Activated CD4-positive, alpha-beta T cell treated with anti-CD3 and anti-CD28 coated beads for 48 hours (primary cell): ENCODE measurements at regions not wholly inside any gene's neighbourhood (a gene's known extent, or its start where the extent isn't known, plus 50 kb on each side); places are given as distances from the start of the nearest gene placed in this dataset.

ENCODE experiments used
- DNase-seq: peaks from one replicate; pipeline ENCODE4 v3.0.0-alpha.2; 2020

DNA sequence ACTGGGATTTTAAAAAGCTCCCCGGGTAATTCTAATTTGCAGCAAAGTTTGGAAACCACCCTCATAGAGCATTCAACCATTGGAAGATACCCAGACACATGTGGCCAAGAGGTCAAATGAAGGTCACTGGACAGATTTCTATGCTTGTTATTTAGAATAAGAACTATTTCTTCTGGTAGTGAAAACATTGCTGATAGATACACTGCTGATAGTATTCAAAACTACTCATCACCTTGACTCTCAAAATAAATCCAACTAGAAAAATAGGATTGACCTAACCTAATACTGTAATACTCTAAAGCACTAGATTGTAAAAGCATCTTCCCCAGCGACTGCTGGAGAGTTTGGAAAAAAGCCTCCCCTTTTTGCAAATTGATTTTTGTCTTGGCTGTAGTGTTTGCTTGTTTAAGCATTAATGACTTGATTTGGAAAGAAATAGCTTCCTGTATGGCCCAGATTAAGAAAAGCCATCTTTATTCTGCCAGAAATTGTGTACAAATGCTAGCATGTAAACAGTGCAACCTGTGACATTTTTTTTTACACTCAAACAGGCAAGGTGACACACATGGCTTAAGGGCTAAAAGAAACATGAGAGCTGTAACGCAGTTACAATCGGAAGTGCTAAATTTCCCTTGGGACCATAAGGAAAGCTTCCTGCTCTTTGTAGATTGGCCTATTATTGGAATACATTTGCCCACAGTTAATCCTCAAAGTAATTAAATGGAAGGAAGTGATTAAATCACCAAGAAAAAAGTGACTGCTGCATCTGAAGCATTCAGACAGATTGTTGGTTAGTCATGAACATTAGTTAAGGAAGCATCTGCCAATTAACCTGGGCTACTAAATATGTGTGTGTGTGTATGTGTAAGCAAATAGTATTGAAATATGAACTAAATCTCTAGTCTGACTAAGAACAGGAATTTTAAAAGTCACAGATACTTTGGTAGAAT is 356.5 kb upstream of the ATP2B1 start:
- no peak for DNase-seq

DNA sequence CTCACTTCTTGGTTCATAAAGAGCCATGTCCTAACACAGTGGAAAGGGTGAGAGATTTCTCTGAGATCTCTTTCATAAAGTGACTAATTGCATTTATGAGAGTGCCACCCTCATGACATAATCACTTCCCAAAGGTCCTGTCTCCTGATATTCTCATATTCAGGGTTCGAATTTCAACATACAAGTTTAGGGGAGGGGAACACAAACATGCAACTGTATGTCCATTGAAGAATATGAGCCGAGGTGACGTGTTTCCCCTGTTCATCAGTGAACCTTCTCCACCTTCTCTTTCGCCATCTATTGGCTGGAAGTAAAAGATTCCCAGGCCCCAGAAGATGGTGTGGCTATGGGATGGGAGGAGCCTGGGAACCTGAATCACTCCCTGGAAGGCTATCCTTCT is 354.2 kb upstream of the ATP2B1 start:
- DNase-seq, result no peak

DNA sequence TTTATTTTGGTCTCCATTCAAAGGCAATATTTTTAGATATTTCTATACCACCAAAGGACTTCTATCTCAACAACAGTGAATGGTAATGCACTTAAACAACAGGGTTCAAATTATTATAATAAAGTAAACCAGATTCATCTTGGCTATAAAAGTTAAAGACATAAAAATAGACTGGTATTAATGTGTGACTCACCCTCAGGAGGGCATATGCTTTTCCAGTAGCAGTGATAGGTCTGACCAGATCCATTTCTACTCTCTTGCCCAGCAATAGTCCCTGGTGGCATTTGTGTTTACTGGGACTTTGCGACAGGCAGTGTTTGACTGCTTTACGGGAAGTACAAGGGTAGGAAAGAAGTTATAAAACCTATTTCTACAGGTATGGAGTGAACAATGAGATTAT is 353.2 kb upstream of the ATP2B1 start:
- DNase-seq, result no peak

DNA sequence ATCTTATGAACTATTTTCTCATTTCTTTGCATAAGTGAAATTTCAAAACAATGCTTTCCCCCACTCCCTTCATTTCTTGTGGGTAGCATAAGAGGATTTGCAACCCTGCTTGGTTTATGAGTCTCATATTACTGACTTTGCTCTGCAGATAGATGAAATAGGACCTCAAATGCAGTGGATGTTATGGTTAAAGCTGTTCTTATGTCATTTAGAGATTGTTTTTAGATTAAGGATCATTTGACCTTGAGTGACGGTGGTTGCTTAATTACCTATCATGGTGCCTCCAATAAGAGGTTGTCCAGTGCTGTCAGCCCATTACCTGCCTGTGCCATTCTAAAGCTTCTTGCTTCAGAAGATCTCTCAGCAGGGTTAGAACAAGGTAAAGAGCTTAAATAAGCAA is 351.4 kb upstream of the ATP2B1 start:
- DNase-seq, result no peak

DNA sequence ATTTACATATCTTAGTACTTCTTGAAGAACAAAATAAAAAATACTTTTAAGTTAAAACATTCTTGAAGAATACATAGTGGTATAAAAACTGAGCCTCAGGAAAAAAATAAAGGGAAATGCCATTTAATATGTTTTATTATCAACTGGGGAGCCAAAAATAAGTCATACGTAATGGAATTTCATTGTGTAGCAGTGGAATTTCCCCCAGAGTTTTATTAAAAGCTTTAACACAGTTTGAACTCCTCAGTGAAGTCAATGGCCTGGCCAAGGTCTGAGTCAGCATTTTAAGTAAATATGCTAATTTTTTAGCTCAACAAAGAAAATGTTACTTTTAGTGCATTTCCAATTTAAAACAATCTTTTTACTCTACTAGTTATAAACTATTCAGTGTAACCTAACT is 350.1 kb upstream of the ATP2B1 start:
- DNase-seq, result no peak

DNA sequence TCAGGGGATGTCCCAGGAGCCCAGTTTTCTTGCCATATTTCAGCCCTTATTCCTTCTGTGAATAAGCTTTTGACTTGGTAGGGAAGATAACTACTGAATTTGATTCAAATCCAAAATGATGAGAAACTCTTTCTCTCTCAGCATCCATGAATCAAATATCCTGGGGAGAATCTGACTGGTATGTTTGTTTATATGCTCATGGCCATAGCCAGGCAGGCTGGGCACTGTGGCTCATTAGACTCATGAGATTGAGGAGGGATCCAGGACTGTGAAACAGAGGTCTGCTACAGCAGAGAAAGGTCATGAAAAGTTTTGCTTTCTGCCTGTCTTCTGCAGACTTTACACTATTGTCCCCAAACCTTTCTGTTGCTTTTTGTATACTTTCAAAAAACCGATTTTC is 346.4 kb upstream of the ATP2B1 start:
- no peak for DNase-seq

DNA sequence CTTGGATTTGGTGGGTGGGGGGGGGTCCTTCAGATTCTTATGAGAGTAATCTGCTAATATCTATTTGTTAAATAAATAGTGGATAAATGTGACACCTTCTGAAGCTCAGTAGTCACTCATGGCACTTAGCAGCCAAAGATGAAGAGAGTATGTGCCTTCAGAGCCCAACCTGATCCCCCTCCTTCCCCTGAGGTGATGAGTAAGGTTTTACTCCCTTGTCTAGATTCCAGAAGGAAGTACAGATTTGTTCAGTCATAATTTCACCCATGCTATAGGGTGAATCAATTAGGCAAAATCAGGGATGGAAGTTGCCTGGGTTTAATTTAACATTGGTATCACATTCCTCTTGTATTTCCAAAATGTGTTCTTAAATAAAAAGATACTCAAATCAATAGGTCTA is 340.3 kb upstream of the ATP2B1 start:
- DNase-seq, result no peak

DNA sequence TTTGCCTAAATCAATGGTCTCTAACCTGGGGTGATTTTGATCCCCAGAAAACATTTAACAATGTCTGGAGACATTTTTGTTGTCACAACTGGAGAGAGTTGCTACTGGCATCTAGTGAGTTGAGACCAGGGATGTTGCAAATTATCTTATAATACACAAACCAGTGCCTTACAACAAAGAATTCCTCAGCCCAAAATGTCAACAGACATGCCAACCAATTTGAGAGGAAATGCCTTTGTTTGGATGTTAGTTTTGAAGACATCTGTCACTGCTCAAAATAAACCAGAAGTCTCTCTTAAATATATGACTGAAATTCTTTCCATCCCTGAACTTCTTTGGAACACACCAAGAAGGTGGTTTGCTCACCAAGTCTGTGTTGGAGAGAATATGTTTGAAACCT is 336.9 kb upstream of the ATP2B1 start:
- no peak for DNase-seq

DNA sequence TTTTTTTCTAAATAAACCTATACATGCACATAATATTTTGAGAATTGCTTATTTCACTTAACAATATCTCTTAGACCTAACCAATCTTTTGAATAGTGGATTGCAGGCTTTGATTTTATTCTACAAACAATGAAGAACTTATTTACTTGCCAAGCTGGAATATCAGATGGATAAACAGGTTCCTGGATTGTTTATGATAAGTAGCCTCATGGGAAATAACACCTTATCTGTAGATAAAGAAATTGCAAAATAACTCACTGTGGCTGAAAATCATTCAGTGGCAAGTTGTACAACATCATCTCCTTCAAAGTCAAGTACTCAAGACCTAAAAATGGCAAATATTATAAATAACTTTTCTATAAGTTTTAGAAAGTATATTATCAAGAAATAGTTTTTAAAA is 335.4 kb upstream of the ATP2B1 start:
- DNase-seq, result no peak

DNA sequence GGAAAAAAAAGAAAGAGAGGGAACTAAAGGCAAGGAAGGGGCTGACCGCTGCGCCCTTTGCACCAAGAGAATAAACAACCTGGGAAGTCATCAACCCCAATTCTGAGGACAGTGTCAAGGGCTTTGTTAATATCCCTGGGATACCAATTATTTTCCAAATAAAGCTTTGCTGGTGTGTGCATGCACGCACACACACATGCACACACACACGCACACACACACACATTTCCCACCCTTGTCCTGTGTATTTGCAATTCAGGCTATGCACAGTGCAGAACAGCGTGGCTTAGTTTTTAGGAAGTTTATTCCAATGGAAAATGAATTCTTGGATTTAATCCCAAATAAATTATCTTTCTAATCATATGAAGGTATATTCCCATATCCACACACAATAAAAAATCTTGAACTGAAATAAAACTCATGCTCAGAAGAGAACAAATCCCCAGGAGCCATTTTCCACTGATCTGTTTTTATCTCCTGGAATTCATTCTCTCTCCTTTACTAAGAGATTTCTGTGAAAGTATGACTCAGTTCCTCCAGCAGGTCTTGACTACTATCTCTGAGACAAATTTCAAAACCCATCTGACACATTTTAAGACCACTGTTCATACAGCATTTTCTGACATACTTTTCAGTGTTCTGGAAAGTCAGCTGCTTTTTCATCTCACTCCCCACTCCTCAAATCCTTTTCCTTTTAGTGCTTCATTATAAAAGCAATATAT is 334.4 kb upstream of the ATP2B1 start:
- DNase-seq, result no peak

DNA sequence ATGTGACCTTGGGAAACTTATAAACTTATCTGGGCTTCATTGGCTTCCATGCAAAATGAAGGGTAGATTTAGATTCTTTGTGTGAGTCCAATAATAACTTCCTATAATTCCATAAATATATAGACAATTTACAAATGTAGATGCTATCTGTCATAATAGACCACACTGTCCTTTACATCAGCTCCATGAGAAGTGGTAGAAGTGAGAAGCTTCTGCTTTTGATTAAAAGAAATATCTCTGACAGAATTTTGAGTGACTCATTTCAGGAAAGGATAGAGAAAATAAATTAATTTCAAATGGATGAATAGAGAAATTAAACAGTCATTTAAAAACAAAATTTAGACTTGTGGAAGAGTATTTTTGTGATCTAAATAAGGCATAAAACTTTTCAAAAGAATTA is 329.7 kb upstream of the ATP2B1 start:
- no peak for DNase-seq

DNA sequence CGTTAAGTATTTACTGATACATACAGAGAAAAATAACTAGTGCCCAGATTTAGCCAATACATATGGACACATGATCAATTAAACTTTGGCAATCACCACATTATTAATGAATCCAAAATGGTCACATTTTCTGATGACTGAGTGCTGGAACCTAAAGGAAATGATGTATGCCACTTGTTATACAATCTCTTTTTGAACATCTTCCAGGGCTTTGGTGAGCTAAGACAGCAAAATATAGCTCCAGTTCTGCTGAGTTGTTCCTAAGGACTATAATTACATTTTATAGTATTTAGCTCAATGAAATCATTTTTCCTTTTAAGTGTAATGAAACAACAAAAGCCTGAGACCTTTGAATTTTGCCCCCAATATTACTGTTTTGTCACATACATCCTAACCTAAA is 329.1 kb upstream of the ATP2B1 start:
- DNase-seq, result no peak

DNA sequence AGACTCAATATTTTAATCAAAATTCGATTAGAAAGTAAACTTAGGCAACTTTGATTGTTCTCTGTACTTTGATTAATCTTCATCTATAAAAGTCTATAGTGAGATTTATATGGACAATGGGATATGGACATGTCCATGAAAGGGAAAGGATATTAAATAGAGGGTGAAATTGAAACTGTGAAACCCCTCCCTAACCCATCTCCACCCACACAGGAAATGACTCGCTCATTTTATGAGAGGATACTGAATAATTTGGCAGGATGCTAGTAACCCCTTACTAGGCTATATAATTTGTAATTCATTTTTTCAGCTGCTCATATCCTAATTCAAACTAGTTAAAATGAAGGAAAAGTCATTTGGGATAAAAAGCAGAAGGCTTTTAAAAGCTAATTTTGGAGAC is 328.0 kb upstream of the ATP2B1 start:
- DNase-seq, result no peak

DNA sequence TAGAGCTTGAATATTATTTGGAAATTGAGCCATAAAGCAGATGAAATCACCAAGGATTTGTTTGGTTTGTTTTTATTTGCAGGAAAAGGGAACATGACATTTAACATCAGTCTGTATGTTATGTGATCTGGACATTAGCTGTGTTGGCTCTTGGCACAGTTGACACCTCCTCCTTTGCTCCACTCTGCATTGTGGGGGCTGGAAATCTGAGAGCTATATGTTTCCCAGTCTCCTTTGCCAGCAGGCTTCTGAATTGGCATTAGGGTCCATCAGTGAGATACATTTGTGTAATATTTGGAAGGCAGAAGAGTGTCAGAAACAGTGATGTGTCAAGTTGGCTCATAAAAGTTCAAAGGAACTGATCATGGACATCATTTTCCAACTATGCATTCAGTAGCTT is 322.1 kb upstream of the ATP2B1 start:
- DNase-seq, result no peak

DNA sequence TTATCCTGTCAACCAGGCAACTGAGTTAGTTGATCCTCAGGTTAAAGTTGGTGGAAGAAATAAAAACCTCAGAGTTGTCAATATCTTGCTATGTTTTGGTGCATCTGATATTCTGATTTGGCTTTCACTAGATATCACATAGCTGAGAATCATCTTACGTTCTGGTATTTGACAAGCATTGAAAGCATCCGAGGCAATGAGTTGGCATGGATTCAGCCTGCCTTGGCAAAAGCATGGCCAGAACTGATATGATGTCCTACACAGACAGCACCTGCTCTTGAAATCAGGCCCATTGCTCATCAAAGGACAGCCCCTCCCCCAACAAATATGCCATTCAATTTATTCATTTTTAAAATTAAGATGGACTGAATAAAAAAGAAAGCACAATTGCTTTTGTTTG is 320.7 kb upstream of the ATP2B1 start:
- DNase-seq, result no peak

DNA sequence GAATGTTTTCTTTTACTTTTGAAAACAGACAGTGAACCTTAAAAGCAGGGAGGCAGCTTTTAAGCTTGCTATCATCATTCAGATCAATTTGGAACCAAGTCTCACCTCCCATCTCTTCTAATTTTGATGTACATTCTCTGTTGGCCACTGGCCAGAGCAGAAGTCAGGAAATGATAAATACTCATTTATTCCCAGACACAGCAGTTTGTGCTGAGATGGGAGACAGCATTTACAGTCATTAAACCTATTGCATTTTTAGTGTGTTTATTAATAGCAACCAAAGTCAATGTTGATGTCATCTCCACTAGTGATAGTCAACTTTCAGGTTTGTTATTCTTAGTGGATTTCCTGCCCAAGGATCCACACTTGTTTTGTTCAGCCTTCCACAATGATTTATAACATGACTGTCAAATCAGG is 320.0 kb upstream of the ATP2B1 start:
- DNase-seq, result no peak

DNA sequence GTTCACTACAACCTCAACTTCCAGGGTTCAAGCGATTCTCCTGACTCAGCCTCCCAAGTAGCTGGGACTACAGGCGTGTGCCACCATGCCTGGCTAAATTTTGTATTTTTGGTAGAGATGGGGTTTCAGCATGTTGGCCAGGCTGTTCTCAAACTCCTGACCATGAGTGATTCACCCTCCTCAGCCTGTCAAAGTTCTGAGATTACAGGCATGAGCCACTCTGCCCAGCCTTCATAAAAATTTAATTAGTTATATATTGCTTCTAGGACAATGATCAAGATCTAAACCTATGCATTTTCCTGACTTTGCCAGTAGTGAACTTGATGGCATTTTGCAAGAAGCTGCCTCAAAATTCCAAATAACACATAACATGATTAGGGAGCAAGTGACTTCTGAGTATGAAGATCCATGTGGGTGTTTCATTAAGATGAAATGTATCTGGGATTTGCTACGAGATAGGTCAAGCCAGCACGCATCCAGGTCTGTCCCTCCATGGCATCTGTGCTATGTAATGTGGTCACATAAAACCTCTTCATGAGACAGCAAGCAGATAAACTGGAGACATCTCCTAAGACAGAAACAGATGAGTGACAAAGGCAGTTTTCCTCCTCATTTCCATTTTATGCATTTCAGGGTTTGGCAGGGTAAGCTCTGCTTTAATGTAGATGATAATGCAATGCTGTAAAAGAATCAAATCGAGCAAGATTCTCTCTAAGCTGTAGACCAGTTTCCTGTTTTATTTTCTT is 319.4 kb upstream of the ATP2B1 start:
- no peak for DNase-seq

DNA sequence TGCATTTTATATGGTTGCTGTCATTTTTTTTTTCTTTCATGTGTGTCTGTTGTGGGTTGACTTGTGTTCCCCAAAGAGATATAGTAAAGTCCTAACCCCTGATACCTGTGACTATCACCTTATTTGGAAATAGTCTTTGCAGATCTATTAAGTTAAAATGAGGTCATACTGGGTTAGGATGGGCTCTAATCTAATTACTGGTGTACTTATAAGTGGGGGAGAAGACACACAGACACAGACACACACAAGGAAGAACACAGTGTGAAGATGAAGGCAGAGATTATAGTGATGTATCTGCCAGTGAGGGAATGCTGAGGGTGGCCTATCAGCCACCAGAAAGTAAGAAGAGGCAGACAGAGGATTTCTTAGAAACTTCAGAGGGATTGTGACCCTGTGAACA is 318.4 kb upstream of the ATP2B1 start:
- no peak for DNase-seq

DNA sequence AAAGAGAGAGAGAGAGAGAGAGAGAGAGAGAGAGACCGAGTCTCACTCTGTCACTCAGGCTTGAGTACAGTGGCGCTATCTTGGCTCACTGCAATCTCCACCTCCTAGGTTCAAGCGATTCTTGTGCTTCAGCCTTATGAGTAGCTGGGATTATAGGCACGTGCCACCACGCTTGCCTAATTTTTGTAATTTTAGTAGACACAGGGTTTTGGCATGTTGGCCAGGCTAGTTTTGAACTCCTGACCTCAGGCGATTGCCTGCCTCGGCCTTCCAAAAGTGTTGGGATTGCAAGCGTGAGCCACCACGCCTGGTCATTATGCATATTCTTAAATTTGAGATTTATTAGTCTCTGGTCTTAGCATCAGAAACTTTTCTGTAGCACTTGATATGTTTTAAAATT is 317.9 kb upstream of the ATP2B1 start:
- DNase-seq, result no peak

DNA sequence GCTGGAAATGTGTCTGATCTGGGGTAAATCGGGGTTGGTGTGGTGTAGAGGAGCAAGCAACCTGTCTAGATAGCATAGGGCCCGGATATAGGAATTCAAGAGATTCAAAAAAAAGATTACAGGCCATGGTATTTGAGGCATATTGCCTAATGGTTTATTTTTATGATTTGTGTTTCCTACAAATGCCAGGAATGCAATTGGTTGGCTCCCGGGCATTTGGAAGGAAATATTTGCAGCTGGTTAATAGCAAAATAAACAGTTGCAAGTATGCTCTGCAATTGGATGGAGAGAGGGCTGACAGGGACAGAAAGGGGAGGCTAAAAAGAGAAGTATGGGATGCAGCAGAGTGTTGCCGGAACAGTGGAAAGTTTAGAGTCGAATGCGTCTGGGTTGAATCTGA is 315.6 kb upstream of the ATP2B1 start:
- DNase-seq, result no peak

DNA sequence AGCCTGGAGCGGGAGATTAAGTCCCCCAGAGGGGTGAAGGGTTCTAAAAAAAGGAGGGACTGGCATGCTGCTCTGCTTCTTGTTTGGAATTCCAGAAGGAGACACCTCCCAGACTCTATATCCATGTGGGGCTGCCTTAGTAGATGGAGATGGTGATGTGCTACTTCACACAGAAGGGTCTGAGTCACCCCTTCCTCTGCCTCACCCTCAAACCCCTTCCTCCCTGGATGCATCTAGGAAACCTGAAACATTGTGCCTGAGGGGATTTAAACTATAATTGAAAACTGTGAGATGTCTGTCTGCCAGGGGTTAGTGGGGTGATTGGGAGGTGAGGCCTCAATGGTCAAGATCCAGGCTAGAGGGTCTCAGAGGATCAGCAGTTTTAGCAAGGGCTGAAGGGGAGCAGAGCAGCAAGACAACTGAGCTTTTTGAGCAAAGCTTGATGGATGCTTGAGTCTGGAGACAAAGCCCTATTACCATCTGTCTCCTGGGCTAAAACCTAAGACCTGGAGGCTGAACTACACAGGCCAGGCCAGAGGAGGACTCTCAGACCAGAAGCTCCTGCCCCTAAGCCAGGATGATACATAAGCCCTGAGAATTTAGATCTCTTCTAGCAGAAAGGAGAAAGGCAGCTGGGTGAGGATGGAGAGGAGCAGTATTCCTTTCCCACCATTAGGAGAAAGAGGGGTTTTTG is 314.7 kb upstream of the ATP2B1 start:
- DNase-seq, result no peak

DNA sequence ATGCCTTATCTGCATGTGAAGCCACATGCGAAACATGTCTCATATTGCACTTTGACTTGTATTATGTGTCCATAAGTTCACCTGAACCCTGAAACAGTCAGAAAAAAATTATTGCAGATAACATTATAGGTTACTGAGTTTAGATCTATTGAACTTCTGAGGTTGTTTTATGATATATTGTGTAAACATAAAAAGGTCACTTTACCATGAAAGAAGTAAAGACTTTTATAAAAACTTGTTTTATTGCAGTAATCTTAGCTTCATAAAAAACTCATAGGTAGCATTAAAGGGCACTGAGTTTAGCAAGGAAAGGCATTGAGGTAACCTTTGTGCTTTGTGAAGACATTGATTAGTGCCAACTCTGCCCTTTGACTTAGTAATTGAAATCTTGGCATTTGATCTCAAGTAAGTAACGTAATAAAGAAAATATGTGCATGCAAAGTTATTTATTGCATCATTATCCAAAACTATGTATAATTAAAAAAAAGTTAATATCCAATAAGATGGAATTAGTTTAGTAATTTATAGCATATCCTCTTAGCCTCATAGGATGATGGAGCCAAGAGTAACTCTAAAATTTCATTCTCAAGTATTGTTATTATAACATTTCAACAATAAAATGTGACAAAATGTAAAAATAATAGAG is 313.3 kb upstream of the ATP2B1 start:
- no peak for DNase-seq

DNA sequence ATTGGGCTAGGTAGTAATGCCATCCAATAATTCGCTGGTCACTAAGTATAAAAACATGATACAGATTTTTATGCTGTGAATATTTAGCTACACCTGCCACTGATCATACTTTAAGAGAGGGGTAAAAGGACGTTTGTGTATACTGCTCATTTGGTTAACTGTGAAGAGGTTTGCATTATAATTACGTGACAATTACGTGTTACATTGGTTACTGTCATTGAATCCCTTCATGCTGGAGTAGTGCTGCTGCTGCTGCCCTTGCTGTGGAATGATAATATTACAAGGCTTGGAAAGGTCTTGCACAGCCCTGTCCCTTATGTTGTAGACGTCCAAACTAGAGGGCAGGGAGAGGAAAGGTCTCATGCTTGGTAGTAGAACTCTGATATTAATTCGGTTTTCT is 312.2 kb upstream of the ATP2B1 start:
- DNase-seq, result no peak
